HG03060 (cell line): ENCODE measurements at regions not wholly inside any gene's neighbourhood (a gene's known extent, or its start where the extent isn't known, plus 50 kb on each side); places are given as distances from the start of the nearest gene placed in this dataset.
A peak's percentile ranks its signal among the peaks of the same experiment; 100 is the strongest.
"Not testable (repeated sequence)": the region's sequence is repeated elsewhere in the genome, so short reads cannot be mapped to it uniquely, and the experiment has no call there.

ENCODE experiments used
- ATAC-seq: cut with Tn5 transposase; IDR thresholded peaks from one replicate; pipeline ENCODE4 v1.9.1; 2021; ENCODE audit warnings: low read depth, moderate number of reproducible peaks; ENCODE audit not compliant: unreplicated experiment

DNA sequence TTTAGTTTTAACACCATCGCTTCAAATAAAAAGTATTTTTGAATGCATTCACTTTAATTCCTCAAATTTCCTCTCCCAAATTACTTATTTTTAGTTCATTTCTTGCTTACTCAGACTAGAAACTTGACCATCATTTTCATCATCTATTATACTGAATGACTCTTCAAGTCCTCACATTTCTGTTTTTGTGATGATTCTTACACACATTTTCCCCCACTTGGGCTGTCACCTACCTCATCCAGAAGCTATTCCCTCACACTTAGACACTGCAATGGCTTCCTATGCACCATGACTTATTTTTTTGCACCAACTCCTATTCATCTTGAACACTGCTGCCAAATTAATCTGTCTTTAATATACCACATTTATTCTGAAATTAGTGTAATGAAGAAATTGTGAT lies 239.6 kb upstream of the DUSP10 start:
- no peak for ATAC-seq

DNA sequence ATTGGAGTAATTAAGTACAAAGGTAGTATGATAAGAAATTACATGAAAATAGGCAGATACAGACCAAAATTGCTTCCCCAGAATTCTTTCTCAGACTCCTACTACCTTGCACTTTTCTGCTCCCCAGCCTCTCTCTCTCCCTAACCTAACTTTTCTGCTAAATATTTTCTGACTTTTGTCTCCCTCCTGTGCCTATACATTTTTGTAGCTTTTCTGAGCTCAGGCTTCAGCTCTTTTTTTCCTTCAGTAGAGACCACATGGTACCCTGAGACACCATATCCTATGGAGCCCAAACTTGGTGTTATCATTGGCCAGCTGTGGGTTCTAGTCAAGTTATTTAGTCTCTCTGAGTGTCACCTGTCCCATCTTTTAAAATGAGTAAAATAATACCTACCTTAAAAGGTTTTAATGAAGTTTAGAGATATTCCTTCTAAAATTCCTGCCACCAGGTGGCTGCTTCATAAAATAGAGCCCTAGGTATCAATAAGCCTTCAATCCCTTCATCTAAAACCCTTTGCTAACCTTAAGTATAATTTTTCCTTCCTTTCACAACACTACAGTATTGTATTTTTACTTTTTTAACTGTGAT lies 237.6 kb upstream of the DUSP10 start:
- no peak for ATAC-seq

DNA sequence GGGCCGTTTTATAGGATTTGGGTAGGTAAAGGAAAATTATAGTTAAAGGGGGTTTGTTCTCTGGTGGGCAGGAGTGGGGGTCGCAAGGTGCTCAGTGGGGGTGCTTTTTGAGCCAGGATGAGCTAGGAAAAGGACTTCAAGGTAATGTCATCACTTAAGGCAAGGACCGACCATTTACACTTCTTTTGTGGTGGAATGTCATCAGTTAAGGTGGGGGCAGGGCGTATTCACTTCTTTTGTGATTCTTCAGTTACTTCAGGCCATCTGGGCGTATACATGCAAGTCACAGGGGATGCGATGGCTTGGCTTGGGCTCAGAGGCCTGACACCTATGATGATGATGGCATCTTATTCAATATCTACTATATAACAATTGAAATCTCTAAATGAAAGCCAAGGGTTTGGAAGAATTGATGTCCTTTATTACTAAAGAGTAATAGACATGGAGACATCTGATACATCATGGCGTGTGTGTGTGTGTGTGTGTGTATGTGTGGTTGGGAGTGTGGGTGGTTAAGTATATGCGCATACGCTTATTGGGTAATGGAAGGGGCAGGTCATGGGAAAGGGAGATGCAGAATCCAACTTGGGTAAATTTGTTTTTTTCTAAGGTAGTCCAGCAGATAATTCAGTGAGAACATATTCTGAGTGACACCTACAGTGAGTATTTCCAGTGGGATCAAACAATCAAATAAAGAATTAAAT lies 236.9 kb upstream of the DUSP10 start:
- not testable (repeated sequence) for ATAC-seq

DNA sequence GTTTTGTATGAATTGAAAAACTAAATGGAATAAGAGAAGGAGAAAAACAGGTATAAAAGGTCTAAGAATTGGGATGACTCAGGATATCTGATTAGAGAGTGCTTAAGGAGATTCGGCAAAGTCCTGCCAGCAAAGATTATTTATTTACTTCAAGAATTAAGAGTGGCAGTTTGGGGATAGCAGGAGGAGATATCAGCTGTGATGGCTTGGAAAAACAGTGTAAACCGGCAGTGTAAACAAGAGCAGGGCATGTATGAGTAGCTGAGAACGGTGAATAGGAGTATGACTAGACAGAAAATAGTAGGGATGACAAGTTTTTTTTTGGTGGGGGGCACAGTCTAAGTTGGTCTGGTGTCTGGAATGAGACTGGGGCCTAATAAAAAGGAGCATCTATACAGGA lies 231.9 kb upstream of the DUSP10 start:
- ATAC-seq, result not testable (repeated sequence)

DNA sequence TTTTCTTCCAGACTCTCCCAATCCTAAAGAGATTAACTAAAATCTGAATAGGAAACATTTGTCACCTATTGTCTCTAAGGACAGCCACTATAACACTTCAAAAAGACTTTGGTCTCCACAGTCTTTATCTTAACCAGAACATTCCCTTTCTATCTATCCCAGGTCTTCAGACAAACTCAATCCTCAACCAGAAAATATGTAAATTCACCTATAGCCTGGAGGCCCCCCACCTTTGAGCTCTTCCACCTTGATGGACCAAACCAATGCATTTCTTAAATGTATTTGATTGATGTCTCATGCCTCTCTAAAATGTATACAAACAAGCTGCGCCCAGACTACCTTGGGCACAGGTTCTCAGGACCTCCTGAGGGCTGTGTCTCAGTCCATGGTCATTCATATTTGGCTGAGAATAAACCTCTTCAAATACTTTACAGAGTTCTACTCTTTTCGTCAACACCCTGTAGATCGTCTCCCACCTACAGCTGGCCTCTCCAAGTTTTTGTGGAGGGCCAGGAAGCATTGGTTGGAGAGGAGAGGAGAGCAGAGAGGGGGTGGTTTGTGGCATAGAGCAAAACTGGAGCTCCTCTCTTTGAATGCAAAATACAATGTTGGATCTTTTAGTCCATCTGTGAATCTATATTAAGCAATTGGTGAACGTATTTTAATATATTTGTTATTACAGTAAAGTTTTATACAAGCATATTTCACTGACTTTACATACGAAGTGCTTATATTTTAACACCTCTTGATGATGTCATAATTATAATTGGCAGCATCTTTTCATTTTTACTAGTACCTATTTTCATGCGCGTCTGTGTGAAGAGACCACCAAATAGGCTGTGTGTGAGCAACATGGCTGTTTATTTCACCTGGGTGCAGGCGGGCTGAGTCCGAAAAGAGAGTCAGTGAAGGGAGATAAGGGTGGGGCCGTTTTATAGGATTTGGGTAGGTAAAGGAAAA lies 230.7 kb upstream of the DUSP10 start:
- ATAC-seq, result no peak

DNA sequence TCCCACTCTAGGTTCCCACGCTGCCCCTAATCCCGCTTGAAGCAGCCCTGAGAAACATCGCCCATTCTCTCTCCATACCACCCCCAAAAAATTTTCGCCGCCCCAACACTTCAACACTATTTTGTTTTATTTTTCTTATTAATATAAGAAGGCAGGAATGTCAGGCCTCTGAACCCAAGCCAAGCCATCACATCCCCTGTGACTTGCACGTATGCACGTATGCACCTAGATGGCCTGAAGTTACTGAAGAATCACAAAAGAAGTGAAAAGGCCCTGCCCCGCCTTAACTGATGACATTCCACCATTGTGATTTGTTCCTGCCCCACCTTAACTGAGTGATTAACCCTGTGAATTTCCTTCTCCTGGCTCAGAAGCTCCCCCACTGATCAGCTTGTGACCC lies 229.1 kb upstream of the DUSP10 start:
- ATAC-seq, result not testable (repeated sequence)

DNA sequence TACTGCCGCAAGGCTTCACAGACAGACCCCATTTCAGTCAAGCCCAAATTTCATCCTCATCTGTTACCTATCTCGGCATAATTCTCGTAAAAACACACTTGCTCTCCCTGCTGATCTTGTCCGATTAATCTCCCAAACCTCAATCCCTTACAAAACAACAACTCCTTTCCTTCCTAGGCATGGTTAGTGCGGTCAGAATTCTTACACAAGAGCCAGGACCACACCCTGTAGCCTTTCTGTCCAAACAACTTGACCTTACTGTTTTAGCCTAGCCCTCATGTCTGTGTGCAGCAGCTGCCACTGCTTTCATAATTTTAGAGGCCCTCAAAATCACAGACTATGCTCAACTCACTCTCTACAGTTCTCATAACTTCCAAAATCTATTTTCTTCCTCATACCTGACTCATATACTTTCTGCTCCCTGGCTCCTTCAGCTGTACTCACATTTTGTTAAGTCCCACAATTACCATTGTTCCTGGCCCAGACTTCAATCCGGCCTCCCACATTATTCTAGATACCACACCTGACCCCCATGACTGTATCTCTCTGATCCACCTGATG lies 227.5 kb upstream of the DUSP10 start:
- ATAC-seq, result not testable (repeated sequence)

DNA sequence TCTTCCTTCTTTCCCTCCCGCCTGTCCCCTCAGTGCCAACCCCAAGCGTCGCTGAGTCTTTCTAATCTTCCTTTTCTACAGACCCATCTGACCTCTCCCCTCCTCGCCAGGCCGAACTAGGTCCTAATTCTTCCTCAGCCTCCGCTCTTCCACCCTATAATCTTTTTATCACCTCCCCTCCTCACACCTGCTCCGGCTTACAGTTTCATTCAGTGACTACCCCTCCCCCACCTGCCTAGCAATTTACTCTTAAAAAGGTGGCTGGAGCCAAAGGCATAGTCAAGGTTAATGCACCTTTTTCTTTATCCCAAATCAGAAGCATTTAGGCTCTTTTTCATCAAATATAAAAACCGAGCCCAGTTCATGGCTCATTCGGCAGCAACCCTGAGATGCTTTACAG lies 225.6 kb upstream of the DUSP10 start:
- not testable (repeated sequence) for ATAC-seq

DNA sequence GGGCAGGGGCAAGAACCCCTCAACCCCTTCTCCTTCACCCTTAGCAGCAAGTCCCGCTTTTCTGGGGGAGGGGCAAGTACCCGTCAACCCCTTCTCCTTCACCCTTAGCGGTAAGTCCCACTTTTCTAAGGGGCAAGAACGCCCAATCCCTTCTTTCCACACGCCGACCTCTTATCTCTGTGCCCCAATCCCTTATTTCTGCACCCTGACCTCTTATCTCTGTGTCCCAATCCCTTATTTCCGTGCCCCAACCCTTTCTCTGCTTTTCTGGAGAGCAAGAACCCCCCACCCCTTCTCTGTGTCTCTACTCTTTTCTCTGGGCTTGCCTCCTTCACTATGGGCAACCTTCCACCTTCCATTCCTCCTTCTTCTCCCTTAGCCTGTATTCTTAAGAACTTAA lies 225.0 kb upstream of the DUSP10 start:
- ATAC-seq, result not testable (repeated sequence)

DNA sequence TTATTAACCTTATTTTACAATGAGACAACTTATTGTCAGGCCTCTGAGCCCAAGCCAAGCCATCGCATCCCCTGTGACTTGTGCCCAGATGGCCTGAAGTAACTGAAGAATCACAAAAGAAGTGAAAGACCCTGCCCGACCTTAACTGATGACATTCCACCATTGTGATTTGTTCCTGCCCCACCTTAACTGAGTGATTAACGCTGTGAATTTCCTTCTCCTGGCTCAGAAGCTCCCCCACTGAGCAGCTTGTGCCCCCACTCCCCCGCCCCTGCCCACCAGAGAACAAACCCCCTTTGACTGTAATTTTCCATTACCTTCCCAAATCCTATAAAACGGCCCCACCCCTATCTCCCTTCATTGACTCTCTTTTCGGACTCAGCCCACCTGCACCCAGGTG lies 224.0 kb upstream of the DUSP10 start:
- ATAC-seq, result not testable (repeated sequence)

DNA sequence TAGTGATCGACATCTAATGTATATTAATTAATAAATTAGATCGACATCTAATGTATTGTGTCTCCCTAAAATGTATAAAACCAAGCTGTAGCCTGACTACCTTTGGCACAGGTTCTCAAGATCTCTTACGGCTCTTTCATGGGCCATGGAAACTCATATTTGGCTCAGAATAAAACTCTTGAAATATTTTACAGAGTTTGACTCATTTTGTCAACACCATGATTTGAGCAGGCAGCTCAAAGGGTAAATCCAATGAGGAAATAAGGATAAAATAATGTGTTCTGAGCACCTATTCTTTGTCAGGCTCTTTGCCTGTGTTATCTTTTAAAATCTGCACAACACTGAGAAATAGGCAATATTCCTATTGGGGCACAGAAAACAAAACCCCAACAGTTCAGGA lies 223.4 kb upstream of the DUSP10 start:
- no peak for ATAC-seq

DNA sequence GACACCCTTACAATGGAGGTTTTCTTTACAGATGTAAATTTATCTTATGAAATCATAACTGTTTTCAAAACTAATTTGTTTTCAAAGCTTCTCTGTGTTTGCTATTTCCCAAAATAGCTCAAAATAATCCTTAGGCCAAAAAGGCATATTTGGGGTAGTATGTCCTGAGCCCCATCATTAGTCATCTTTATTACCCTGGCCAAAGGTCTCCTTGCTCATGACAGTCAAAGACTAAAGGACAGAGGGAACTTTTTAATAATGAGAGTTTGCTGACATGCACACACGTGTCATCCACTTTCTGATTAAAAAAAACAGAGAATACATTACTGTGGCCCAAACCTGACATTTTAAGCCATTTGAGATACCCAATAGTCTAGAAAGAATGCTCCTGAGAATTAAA lies 221.9 kb upstream of the DUSP10 start:
- no peak for ATAC-seq

DNA sequence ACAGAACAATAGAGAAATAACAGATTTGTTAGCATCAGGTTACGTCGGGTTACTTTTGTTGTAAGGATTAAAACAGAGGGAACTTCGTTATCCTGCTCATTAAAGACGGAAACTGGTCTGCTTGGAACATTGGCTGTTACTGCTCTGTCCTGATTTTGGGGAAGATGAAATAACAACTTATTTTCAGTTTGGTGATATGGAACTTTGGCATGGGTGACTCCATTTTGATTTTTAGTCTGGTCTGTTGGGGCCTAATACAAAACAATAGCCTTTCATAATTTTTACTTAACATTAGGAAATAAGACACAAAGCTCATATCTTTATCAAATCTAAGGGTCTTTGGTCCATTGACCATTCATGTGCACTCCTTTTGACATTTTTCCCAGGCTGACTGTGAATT lies 220.5 kb upstream of the DUSP10 start:
- ATAC-seq, result no peak

DNA sequence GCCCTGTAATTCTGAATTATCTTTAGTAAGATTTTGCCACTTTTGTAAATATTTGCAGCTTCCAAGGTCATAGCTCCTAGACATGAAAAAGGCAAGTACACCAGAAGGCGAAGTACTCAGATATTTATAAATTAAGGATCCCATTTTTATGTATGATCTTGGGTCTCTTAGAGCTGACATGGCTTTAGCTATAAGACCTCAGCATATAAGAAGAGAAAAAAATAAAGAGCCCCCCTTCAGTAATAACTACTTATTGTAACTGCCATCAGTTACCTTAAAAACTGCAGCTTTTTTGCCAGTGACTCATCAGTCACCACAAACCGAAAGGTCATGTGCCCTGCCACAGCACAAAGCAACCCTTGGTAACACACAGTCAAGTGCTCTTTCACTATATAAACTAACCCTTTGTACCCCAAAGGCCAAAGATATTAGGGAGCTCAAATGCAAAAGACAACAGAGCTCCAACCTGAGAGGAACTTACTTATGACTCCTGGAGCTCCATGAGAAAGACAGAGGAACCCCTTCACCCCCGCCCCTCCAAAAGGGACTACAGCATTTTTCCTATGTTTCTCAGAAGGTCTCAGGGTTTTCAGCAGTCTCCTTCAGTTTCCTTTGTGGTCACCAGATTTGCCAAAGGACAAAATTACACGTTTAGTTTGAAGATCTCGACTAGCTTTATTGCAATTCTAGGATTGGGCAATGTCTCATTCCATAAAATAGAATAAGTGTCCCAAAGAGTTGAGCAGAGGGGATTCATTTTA lies 219.8 kb upstream of the DUSP10 start:
- peak; percentile 92 for ATAC-seq

DNA sequence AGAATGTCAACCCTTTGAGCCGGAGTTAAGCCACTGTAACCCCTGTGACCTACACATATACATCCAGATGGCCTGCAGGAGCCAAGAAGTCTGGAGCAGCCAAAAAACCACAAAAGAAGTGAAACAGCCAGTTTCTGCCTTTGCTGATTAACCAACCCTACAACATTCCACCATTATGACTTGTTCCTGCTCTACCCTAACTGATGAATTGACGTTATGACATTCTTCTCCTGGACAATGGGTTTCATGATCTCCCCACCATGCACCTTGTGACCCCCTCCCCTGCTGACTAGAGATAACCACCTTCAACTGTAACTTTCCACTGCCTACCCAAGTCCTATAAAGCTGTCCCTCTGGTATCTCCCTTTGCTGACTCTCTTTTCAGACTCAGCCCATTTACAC lies 216.3 kb upstream of the DUSP10 start:
- not testable (repeated sequence) for ATAC-seq

DNA sequence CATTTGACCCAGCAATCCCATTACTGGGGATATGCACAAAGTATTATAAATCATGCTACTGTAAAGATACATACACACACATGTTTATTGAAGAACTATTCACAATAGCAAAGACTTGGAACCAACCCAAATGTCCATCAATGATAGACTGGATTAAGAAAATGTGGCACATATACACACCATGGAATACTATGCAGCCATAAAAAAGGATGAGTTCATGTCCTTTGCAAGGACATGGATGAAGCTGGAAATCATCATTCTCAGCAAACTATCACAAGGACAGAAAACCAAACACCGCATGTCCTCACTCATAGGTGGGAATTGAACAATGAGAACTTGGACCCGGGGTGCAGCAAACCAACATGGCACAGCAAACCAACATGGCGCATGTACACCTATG lies 215.5 kb upstream of the DUSP10 start:
- ATAC-seq, result not testable (repeated sequence)

DNA sequence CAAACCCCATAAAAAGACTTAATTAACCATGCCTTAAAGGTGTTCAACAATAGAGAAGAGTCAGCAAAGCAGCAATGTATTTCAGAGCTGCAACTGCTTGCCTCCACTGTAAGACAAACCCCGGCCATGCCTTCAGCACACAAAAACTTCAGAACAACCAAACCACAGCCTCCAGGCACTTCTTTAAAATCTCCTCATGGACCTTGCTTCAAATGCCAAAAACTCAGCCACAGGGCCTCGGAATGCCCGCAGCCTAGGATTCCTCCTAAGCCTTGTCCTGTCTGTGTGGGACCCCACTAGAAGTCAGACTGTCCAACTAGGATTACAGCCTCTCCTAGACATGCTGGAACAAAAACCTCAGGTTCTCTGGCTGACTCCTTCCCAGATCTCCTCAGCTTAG lies 208.1 kb upstream of the DUSP10 start:
- ATAC-seq, result no peak

DNA sequence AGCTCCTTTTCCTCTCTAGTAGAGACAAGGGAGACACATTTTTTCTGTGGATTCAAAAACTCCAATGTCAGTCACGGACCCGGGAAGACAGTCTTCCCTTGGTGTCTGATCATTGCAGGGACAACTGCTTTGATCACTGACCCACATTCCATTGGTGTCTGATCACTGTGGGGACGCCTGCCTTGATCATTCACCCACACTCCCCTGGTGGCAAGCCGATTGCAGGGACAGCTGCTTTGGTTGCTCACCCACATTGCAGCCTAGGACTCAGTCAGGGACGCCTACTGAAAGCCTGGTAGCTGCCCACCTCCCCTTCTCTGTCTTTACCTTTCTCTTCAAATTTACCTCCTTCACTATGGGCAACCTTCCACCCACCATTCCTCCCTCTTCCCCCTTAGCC lies 206.6 kb upstream of the DUSP10 start:
- no peak for ATAC-seq

DNA sequence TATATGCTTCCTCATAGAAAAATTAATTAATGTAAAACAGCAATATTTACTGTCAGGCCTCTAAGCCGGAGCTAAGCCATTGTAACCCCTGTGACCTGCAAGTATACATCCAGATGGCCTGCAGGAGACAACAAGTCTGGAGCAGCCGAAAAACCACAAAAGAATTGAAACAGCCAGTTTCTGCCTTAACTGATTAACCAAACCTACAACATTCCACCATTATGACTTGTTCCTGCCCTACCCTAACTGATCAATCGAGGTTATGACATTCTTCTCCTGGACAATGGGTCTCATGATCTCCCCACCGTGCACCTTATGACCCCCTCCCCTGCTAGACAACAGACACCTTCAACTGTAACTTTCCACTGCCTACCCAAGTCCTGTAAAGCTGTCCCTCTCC lies 205.8 kb upstream of the DUSP10 start:
- ATAC-seq, result no peak

DNA sequence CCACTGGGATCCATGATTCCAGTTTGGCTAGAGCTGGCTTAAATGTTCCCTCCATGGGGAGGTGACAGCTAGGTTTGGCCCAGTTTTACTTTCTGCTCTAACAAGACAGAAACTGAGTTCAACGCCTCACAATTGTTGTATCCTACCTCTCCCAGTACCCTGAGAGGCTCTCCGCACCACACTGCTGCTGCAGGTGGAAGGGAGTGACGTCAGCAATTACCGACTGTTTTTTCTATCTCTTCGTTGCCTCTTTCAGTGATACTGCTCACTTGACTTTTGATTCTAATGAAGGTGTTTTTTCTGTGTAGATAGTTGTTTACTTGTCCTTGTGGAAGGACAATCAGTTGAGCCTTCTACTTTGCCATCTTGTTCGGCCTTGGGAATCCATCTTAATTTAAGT lies 204.9 kb upstream of the DUSP10 start:
- ATAC-seq, result no peak
